ENCODE measurements at regions not wholly inside any gene's neighbourhood (a gene's known extent, or its start where the extent isn't known, plus 50 kb on each side); places are given as distances from the start of the nearest gene placed in this dataset.

DNA sequence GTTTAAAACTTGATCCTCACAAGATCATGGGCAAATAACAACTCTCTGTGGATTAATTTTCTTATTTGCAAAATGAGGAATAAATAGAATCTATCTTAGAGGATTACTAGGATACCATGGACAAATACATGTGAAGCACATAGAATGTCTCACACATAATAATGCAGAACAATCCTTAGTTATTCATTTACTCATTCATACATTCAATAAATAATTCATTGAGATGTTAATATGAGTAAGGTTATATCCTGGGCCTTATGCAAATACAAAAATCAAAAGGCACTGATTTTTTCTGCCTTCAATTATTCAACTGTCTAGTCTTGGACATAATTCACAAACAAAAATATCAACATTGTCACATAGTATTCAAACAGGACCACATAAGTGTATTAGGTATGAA, 654.1 kb downstream of the MECOM start:
- TF ChIP-seq, protein P1, sequence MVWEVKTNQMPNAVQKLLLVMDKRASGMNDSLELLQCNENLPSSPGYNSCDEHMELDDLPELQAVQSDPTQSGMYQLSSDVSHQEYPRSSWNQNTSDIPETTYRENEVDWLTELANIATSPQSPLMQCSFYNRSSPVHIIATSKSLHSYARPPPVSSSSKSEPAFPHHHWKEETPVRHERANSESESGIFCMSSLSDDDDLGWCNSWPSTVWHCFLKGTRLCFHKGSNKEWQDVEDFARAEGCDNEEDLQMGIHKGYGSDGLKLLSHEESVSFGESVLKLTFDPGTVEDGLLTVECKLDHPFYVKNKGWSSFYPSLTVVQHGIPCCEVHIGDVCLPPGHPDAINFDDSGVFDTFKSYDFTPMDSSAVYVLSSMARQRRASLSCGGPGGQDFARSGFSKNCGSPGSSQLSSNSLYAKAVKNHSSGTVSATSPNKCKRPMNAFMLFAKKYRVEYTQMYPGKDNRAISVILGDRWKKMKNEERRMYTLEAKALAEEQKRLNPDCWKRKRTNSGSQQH (CRISPR knock-in tag; IDR thresholded peaks at IDR 0.05; ENCODE audit: low read depth): no peak
- TF ChIP-seq, protein P2, sequence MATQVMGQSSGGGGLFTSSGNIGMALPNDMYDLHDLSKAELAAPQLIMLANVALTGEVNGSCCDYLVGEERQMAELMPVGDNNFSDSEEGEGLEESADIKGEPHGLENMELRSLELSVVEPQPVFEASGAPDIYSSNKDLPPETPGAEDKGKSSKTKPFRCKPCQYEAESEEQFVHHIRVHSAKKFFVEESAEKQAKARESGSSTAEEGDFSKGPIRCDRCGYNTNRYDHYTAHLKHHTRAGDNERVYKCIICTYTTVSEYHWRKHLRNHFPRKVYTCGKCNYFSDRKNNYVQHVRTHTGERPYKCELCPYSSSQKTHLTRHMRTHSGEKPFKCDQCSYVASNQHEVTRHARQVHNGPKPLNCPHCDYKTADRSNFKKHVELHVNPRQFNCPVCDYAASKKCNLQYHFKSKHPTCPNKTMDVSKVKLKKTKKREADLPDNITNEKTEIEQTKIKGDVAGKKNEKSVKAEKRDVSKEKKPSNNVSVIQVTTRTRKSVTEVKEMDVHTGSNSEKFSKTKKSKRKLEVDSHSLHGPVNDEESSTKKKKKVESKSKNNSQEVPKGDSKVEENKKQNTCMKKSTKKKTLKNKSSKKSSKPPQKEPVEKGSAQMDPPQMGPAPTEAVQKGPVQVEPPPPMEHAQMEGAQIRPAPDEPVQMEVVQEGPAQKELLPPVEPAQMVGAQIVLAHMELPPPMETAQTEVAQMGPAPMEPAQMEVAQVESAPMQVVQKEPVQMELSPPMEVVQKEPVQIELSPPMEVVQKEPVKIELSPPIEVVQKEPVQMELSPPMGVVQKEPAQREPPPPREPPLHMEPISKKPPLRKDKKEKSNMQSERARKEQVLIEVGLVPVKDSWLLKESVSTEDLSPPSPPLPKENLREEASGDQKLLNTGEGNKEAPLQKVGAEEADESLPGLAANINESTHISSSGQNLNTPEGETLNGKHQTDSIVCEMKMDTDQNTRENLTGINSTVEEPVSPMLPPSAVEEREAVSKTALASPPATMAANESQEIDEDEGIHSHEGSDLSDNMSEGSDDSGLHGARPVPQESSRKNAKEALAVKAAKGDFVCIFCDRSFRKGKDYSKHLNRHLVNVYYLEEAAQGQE (IDR thresholded peaks at IDR 0.05; ENCODE audit: borderline replicate concordance in 1 of 2, low read depth in 1 of 2, low read length in 2 of 2): no peak
